NAMALWA (cell line): ENCODE measurements at regions not wholly inside any gene's neighbourhood (a gene's known extent, or its start where the extent isn't known, plus 50 kb on each side); places are given as distances from the start of the nearest gene placed in this dataset.

Experiments
- DNase-seq: peaks from one replicate; pipeline ENCODE4 v3.0.0-alpha.2; 2015; ENCODE audit warnings: low spot score

- DNase-seq: no peak
Observed at GRCh38 chr1:177479600-177479999, 308.8 kb downstream of the BRINP2 start.

- DNase-seq: no peak
Observed at GRCh38 chr1:177476676-177477075, 305.9 kb downstream of the BRINP2 start.

- no peak for DNase-seq
Observed at GRCh38 chr1:177472567-177472966, 301.8 kb downstream of the BRINP2 start.

- no peak for DNase-seq
Observed at GRCh38 chr1:177471244-177471643, 300.5 kb downstream of the BRINP2 start.

- no peak for DNase-seq
Observed at GRCh38 chr1:177469519-177469918, 298.8 kb downstream of the BRINP2 start.

GRCh38 chr1:177466286-177466685, 295.5 kb downstream of the BRINP2 start:
- DNase-seq: no peak

GRCh38 chr1:177464686-177465085, 293.9 kb downstream of the BRINP2 start:
- DNase-seq: no peak

DNA sequence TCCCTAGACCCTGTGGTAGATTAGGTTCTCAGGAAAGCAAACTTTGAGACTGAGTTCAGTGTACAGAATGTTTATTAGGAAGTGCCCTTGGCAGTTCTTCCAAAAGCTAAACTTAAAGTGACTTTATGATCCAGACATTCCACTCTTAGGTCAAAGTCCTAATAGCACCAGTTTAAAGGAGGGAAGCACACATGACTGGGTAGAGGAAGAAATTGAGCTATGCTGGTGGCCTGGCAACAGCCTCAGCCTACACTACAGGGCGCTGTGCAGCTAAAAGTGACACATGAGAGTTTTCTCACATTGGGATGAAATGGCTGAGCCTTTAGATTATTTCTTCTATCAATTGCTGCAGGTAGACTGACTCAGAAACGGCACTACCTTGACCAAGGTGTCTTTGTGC, 280.4 kb downstream of the BRINP2 start:
- DNase-seq: no peak

DNA sequence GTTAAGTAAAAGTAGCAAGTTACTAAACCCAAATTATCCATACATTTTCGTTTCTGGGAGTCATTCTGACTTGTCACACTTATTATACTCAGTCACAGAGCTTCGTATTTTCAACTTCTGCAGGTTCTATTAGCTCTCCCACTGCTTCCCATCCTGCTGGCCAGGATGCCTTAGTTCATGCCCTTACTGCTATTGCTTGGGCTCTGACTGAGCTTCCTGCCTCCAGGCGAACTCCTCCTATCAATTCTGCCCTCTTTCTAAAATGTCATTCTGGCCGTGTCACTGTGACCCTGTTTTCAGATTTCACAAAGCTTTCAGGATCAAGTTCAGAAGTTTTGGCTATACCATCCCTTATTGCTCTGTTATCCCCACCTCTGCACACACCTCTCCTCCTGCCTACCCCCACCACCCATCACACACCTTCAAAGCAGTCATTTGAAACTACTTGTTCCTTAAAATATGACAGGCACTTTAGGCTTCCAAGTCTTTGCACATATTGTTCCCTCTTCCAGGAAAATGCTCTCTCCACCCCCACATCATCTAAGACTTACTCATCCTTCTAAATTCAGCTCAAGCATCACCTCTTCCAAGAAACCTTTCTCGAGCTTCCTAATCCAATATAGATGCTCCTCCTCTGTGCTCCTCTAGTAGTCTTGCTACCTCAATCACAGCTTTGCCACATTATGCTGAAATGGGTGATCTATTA, 278.0 kb downstream of the BRINP2 start:
- DNase-seq: no peak

GRCh38 chr1:177448036-177448615, 277.4 kb downstream of the BRINP2 start:
- no peak for DNase-seq

DNA sequence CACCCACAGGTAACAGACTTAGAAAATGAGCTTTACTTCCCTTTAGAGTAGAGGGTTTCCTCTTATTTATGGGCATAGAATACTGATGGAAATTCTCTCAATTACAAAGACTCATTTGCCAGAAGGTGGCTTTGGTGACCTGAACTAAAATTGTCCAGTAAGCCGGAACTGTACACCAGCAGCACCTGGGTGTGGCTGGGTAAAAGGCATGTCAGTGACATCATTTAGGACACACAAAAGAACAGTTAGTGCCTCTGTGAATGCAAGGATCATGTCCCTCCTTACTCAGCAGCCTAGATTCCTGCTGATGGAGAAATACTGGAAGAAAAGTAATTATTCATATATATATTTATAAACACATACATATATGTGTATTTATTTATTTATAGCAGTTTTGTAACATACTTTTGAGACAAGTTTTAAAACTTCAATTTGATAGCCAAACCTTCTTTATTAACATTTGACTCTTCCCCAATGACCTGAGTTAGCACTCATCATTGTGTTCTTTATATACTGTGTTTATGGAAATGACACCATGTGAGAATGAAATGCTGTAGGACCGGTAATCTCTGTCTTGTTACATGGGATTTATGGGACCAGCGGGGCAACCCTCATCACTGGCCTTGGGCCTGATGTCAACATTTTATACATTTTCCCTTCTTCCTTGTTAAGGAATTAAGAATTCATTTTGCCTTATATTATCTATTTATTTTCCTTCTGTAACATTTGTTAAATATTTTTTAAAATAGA, 274.4 kb downstream of the BRINP2 start:
- DNase-seq: no peak

- no peak for DNase-seq
Observed at GRCh38 chr1:177443003-177443402, 272.2 kb downstream of the BRINP2 start.

GRCh38 chr1:177442584-177442983, 271.8 kb downstream of the BRINP2 start:
- DNase-seq: no peak

DNA sequence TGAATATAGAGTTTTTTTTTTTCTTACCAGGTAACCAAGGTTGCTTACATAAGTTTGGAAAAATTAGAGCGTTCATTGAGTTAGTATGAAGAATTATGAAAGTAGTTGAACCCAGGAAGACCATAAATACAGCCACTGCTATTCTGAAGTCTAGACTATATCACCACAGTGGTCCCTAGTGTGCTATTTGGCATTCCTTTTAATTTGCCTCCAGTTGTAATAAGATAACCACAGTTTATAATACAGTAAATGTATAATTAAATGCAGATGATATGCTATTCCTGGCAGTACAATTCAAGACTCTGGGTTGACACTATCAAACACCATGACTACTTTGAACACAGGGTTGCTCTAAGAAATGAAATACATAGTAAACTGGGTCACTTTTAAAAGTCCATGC, 270.5 kb downstream of the BRINP2 start:
- no peak for DNase-seq

GRCh38 chr1:177440821-177441220, 270.1 kb downstream of the BRINP2 start:
- DNase-seq: no peak

DNA sequence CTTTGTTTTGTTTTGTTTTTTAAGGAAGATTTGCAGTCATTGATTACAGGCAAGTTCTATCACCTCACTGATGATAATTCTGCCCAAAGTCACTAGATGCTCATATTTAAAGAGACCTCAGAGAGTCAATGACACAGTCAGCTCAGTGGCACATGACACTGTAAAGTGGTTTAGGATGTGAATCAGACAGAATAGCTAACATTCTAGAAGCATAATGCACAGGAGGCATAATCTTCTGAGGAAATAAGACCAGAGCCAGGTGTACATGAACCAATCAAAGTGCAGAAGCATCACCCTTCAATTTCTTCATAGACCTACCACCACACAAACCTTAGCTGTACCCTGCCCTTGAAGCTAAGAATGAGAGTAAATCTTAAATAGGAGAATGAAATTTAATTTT, 268.5 kb downstream of the BRINP2 start:
- no peak for DNase-seq

GRCh38 chr1:177435364-177435763, 264.6 kb downstream of the BRINP2 start:
- DNase-seq: no peak

DNA sequence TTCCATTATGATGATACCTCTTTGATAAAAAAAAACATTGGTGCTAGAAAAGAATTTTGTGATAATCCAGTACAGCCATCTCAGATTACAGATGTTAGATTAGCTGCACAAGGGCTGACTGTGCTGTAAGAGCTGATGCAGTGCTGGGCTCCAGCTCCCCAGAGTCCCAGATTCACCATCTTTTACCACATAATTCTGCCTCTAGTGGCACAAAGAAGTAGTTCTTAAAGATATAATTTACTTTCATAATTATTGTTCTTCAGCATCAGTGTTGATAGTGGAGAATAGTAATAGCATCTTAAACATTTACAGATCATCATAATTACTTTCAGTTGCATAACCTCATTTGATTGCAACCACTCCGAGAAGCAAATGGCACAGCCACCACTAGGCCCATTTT, 262.1 kb downstream of the BRINP2 start:
- peak; percentile 31 for DNase-seq

DNA sequence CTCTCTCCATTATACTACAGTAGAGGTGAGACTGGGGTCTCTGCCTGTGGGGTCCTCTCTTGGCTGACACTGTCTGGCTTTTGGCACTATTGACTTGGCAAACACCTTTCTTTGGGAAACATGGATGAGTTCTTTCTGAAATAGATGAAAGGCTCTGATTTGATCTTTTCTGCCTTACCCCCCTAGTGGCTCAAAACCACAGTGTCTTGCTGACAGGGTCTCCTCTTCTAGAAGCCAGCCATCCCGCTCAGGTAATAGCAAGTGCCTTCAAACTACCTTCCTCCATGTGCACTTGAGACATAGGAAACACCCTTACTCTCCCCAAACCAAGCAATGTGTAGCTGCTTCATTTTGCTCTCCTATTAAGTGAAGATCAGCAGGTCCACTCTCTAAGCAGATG, 260.4 kb downstream of the BRINP2 start:
- no peak for DNase-seq

DNA sequence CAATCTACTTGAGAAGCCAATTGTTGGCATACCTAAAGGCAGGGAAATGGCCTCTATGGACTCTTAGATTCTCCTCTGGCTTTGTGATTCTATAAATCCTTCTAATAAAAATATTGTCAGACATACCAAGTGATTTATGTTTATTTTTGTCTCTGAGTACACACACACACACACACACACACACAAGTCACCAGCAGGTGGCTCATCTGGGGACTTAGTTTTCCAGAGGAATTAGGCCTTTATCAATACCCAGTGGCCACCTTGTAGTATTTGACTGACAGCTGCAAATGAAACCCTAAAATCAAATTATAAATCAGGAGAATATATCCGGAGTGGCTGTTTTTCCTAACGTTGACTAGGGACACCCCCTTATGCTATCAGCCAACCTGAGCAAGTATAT, 258.5 kb downstream of the BRINP2 start:
- no peak for DNase-seq

GRCh38 chr1:177427811-177428210, 257.1 kb downstream of the BRINP2 start:
- DNase-seq: no peak

- no peak for DNase-seq
Observed at GRCh38 chr1:177426497-177426896, 255.7 kb downstream of the BRINP2 start.

DNA sequence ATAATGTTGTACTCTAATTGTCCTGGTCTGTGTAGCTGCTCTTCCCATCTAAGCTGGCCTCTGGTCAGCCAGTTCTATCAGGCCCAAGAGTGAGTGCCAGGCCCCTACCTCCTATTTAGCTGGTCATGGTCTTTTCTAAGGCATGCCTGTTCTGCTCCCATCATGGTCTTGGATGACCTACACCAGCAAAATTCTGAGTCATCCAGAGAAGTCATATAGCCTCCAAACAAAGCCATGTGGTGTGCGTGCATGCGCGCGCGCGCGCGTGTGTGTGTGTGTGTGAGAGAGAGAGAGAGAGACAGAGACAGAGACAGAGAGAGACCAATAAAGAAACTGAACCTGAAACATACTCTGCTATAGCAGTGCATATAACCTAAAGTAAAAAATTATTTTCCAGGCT, 254.4 kb downstream of the BRINP2 start:
- no peak for DNase-seq
